ENCODE measurements at regions not wholly inside any gene's neighbourhood (a gene's known extent, or its start where the extent isn't known, plus 50 kb on each side); places are given as distances from the start of the nearest gene placed in this dataset.

DNA sequence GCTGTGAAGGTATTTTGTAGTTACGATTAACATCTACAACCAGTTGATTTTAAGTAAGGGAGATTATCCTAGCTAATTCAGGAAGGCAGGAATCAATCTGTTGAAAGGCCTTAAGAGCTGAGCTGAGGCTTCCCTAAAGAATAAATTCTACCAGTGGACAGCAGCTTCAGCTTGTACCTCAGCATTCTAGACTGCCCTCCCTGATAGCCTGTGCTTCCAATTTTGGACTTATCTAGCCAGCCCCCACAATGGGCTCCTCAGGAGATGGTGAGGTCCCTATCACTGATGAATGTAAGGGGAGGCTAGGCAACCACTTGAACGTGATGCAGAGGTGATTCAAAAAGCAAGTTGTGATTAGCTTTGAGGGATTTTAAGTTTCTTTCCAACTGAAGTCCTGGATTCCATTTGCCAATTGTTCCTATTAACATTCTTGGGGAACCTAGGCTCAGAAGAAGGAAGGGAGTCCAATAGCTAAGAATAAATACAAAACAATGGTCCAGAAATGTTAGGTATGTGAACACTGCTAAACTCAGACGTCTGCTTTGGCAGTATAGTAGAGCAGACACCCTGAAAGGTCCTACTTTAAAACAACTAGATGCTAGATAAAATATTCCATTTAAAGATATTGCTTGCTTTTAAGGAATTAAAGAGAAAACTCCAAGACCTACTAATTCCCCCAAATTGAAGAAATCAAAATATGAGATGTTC lies 404.3 kb upstream of the TENM4 start:
- intact Hi-C loops (cut with micrococcal nuclease) = no loop called here
- POLR2A ChIA-PET = no interaction called here

DNA sequence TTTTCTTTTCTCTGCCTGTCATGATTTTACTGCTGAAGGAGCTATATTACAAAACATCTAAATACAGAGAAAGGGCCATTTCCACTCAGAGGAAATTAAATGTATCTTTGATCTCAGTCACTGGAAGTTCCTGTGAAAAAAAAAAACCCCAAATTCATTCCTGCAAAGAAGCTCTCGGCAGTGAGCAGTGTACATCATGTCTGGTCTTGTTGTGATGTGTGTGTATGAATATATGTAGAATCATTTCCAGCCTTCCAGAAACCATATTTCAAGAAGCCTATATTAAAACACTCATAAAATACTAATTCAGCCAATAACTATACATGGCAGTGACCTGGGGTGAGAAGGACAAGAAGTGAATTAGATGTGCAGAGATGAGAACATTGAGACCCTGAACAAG lies 393.2 kb upstream of the TENM4 start:
- Mint-ChIP-seq H3K4me1 (ENCODE audit: low read depth) (no peaks in the 10 kb centered on the region), H3K4me3 (no peak overlapping the region), H3K36me3 (ENCODE audit: low read depth) (no peaks in the 10 kb centered on the region), H3K27me3 (no peaks in the 10 kb centered on the region), H3K9me3 (no peaks in the 10 kb centered on the region), H3K27ac (no peak overlapping the region)
- ATAC-seq (no peak), DNase-seq (no peak)
- CTCF ChIA-PET = no interaction called here
- TF ChIP-seq, protein P1, sequence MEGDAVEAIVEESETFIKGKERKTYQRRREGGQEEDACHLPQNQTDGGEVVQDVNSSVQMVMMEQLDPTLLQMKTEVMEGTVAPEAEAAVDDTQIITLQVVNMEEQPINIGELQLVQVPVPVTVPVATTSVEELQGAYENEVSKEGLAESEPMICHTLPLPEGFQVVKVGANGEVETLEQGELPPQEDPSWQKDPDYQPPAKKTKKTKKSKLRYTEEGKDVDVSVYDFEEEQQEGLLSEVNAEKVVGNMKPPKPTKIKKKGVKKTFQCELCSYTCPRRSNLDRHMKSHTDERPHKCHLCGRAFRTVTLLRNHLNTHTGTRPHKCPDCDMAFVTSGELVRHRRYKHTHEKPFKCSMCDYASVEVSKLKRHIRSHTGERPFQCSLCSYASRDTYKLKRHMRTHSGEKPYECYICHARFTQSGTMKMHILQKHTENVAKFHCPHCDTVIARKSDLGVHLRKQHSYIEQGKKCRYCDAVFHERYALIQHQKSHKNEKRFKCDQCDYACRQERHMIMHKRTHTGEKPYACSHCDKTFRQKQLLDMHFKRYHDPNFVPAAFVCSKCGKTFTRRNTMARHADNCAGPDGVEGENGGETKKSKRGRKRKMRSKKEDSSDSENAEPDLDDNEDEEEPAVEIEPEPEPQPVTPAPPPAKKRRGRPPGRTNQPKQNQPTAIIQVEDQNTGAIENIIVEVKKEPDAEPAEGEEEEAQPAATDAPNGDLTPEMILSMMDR (IDR thresholded peaks at IDR 0.05) = no peak
- POLR2A ChIA-PET = no interaction called here
- intact Hi-C loops (cut with micrococcal nuclease) = no loop called here

More for the DNA sequence above, 404.3 kb upstream of the TENM4 start:
- TF ChIP-seq, protein P1 (IDR thresholded peaks at IDR 0.05) = no peak
- no peak for ATAC-seq
- Mint-ChIP-seq H3K4me3 (no peak overlapping the region), H3K27ac (no peak overlapping the region), H3K4me1 (ENCODE audit: low read depth) (no peaks in the 10 kb centered on the region), H3K27me3 (no peaks in the 10 kb centered on the region), H3K36me3 (ENCODE audit: low read depth) (no peaks in the 10 kb centered on the region), H3K9me3 (peaks cover 4% of the 10 kb centered on the region)
- DNase-seq = no peak
- CTCF ChIA-PET = no interaction called here

DNA sequence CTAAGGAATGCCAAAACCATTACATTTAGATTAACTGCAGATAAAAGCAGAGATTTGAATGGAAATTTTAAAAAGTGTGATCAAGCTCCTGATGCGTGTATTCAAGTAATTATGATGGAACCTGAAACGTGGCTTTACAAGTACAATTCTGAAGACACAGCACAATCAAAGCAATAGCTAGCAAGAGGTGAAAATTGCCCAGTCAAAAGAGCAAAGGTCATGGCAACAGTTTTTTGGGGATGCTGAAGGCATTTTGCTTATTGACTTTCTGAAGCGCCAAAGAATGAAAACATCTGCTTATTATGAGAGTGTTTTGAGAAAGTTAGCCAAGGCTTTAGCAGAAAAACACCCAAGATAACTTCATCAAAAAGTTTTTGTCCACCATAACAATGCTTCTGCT lies 389.6 kb upstream of the TENM4 start:
- ChIA-PET POLR2A (no interaction called here), CTCF (no interaction called here)
- no peaks in the 10 kb centered on the region for H3K4me1 Mint-ChIP-seq (ENCODE audit: low read depth)
- no peaks in the 10 kb centered on the region for H3K27me3 Mint-ChIP-seq
- intact Hi-C loops (cut with micrococcal nuclease) = no loop called here
- no peak overlapping the region for H3K4me3 Mint-ChIP-seq
- no peaks in the 10 kb centered on the region for H3K36me3 Mint-ChIP-seq (ENCODE audit: low read depth)
- DNase-seq = no peak
- no peak for ATAC-seq
- H3K27ac Mint-ChIP-seq = no peak overlapping the region
- TF ChIP-seq, protein P1 (IDR thresholded peaks at IDR 0.05) = no peak
- no peaks in the 10 kb centered on the region for H3K9me3 Mint-ChIP-seq

DNA sequence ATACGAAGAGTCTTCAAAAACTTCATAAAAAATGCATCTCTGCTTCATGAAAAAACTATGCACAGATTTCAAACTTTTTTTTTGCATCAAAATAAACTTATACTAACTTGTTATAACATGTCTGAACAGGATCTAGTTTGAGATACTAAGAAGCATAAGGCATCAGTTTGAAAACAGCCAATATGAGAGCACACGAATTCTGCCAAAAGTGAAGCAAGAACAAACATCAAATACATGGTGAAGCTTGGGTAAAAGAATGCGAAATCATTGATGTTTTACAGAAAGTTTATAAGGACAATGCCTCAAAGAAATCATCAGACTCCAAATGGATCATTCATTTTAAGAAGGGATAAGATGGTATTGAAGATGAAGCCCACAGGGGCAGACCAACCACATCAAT lies 389.1 kb upstream of the TENM4 start:
- no peak for DNase-seq
- ATAC-seq = no peak
- CTCF ChIA-PET = no interaction called here
- TF ChIP-seq, protein P1 (IDR thresholded peaks at IDR 0.05) = no peak
- POLR2A ChIA-PET = no interaction called here
- Mint-ChIP-seq H3K4me3 (no peak overlapping the region), H3K27me3 (no peaks in the 10 kb centered on the region), H3K4me1 (ENCODE audit: low read depth) (no peaks in the 10 kb centered on the region), H3K9me3 (no peaks in the 10 kb centered on the region), H3K36me3 (ENCODE audit: low read depth) (no peaks in the 10 kb centered on the region), H3K27ac (no peak overlapping the region)
- intact Hi-C loops (cut with micrococcal nuclease) = no loop called here

DNA sequence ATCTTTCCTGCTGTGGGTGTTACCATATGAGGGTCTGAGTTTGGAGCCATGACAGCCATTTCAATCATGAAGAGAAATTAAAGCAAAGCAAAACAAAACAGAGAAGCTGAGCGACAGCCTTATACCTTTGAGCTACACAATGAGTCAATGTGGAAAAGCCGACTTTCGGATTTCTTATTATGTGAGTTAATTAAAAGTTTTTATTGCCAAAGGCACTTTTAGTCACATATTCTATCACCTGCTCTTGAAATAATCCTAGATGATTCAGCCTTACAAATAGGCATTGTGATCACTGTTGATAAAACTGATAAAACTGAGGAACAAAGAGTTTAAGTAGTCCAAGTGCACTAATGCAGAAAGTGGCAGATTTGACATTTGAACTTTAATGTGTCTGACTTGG lies 381.9 kb upstream of the TENM4 start:
- CTCF ChIA-PET = no interaction called here
- no peak for DNase-seq
- POLR2A ChIA-PET = no interaction called here
- Mint-ChIP-seq H3K4me1 (ENCODE audit: low read depth) (no peaks in the 10 kb centered on the region), H3K27ac (no peak overlapping the region), H3K9me3 (peaks cover 2% of the 10 kb centered on the region), H3K4me3 (no peak overlapping the region), H3K27me3 (no peaks in the 10 kb centered on the region), H3K36me3 (ENCODE audit: low read depth) (no peaks in the 10 kb centered on the region)
- ATAC-seq = no peak
- intact Hi-C loops (cut with micrococcal nuclease) = no loop called here
- TF ChIP-seq, protein P1 (IDR thresholded peaks at IDR 0.05) = no peak
